ENCODE measurements at regions not wholly inside any gene's neighbourhood (a gene's known extent, or its start where the extent isn't known, plus 50 kb on each side); places are given as distances from the start of the nearest gene placed in this dataset.
"Not testable (repeated sequence)": the region's sequence is repeated elsewhere in the genome, so short reads cannot be mapped to it uniquely, and the experiment has no call there.

DNA sequence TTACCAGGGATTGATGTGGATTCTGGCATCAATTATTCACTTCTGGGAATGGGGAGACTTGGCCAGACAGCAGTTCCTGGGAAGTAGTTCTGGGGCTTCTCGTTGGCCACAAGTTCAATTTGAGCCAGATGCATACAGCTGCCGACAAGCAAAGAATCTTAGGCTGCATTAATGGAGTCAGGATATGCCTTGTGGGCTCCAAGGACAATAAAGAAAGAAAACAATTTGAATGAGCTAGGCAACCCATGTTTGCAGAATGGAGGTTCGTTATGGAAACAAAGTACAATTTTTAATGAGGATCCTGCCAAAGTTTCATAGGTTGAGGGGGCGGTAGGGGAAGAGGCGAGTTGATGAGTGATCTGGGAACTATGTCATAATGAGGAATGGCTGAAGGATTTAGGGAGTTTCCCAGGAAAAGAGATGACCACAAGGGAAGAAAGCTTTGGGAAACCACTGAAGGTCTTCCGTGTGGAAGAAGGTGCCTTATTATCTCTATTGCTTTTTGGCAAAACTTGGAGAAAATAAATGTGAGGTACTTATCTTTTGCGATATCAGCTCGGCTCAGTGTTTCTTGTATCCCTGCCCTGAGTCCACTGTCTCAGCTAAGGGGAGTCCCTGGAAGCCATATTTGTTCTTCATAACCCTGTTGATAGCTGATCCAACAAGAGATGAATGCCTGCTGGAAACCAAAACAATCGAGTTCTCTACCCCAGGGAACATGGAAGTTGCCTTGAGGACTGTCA, 181.0 kb upstream of the ZNF217 start:
- DNase-seq (no peak), ATAC-seq (ENCODE audit: low FRiP score) (peak; percentile 29)
- Histone ChIP-seq H3K36me3 (ENCODE audit: control insufficient read depth in 1 of 2, insufficient read depth in 2 of 2, low read length in 1 of 2) (no peaks in the 10 kb centered on the region), H3K27ac (ENCODE audit: low read depth in 1 of 2, low read length in 2 of 2) (peak overlapping the region; percentile 73 to 90), H3K9me3 (ENCODE audit: control insufficient read depth, low read length) (no peaks in the 10 kb centered on the region), H3K4me1 (ENCODE audit: control insufficient read depth in 1 of 2, insufficient read depth in 2 of 2, low read length in 2 of 2) (peaks cover 0 to 2% of the 10 kb centered on the region in 2 donors), H3K4me3 (ENCODE audit: low read length in 2 of 2) (no peak overlapping the region), H3K27me3 (ENCODE audit: control insufficient read depth in 1 of 2, insufficient read depth in 2 of 2, low read length in 1 of 2) (no peaks in the 10 kb centered on the region)
- intact Hi-C loops (cut with DNase I) = loop anchor here in 1 of 2 donors (2.0 to 10.0 kb wide), 3 partner anchors 54 to 200 kb away; no protein-coding TSS in a partner anchor
- WGBS, 2 donors = 48 to 49% methylated on average over 9 of the region's 9 CpGs

DNA sequence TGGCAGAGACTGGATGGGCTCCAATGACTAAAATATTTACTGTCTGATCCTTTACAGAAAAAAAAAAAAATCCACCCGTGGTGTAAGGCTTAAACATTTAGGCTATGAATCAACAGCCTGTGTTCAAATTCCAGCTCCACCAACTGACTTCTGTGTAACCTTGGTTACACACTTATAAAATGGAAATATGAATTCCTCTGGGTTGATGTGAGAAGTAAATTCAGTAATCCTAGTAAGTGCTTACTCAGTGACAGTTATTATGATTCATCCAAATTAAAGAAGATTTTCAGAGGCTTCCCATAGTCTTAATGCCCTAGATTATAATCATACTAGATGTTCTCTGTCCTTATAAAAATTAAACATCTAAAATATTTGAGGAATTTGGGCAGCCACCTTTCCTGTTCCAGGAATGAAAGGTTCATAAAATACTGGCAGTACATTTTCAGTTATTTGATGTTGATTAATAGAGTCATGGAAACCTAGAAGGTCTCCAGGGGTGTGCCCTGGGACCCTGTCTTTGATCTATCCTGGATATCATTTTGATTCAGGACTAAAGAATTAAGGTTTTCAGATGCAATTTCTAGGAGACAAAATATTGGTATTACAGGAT, 180.3 kb upstream of the ZNF217 start:
- DNase-seq (no peak), ATAC-seq (ENCODE audit: low FRiP score) (peak; percentile 80)
- Histone ChIP-seq H3K4me3 (ENCODE audit: low read length in 2 of 2) (no peak overlapping the region), H3K27me3 (ENCODE audit: control insufficient read depth in 1 of 2, insufficient read depth in 2 of 2, low read length in 1 of 2) (no peaks in the 10 kb centered on the region), H3K27ac (ENCODE audit: low read depth in 1 of 2, low read length in 2 of 2) (peak overlapping the region in 1 of 2 donors; percentile 90), H3K4me1 (ENCODE audit: control insufficient read depth in 1 of 2, insufficient read depth in 2 of 2, low read length in 2 of 2) (peaks cover 0 to 2% of the 10 kb centered on the region in 2 donors), H3K36me3 (ENCODE audit: control insufficient read depth in 1 of 2, insufficient read depth in 2 of 2, low read length in 1 of 2) (no peaks in the 10 kb centered on the region), H3K9me3 (ENCODE audit: control insufficient read depth, low read length) (no peaks in the 10 kb centered on the region)
- 5 to 8% methylated on average over 1 of the region's 1 CpG for WGBS, 2 donors
- intact Hi-C loops (cut with DNase I) = loop anchor here in 1 of 2 donors (2.0 to 10.0 kb wide), 3 partner anchors 55 to 199 kb away; no protein-coding TSS in a partner anchor

DNA sequence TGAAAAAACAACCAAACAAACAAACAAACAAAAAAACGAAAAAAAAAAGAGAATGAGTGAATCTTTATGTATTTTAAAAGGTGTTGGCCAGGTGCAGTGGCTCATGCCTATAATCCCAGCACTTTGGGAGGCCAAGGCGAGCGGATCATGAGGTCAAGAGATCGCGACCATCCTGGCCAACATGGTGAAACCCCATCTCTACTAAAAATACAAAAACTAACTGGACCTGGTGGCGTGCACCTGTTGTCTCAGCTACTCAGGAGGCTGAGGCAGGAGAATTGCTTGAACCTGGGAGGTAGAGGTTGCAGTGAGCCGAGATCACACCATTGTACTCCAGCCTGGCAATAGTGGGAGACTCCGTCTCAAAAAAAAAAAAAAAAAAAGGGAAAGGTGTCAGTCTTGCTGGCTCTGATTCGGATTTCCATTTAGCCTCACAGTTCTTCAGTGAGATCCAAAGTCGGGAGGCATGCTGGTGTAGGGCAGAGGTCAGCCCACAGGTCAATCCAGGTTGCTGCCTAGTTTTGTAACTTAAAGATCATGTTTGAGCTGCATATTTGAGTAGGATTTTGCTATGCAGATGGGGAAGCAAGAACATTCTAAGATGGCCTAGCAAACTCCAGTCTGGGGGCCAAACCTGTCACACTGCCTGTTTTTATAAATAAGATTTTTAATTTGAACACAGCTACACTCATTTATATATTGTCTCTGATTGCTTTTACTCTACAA, 179.6 kb upstream of the ZNF217 start:
- ATAC-seq (ENCODE audit: low FRiP score); H3K4me1 ChIP-seq (ENCODE audit: control insufficient read depth in 1 of 2, insufficient read depth in 2 of 2, low read length in 2 of 2): not testable (repeated sequence)
- intact Hi-C loops (cut with DNase I) = loop anchor here in 1 of 2 donors (10.0 kb wide), 2 partner anchors 92 to 198 kb away; no protein-coding TSS in a partner anchor

DNA sequence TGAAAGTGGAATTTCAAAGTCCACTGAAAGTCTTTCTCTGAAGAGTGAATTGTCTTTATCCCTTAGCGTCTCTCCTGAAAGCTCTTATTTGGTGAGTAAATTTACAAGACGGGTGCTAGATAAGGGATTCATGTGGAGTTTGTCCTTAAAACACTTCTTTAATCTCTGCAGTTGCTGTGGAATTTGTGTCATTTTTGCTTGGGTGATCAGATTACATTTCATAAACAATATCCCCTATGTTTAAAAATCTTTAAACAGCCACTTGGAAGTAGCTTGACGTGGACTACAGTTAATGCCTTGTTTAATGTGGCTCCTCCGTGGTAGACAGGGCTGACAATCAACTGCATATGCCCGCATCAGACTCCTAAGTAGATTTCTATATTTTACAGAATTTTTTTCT, 175.4 kb upstream of the ZNF217 start:
- intact Hi-C loops (cut with DNase I) = no loop called here
- no peaks in the 10 kb centered on the region for H3K9me3 ChIP-seq (ENCODE audit: control insufficient read depth, low read length)
- no peaks in the 10 kb centered on the region for H3K36me3 ChIP-seq (ENCODE audit: control insufficient read depth in 1 of 2, insufficient read depth in 2 of 2, low read length in 1 of 2)
- no peaks in the 10 kb centered on the region for H3K4me1 ChIP-seq (ENCODE audit: control insufficient read depth in 1 of 2, insufficient read depth in 2 of 2, low read length in 2 of 2)
- no peak overlapping the region for H3K4me3 ChIP-seq (ENCODE audit: low read length in 2 of 2)
- DNase-seq (no peak), ATAC-seq (ENCODE audit: low FRiP score) (no peak)
- H3K27me3 ChIP-seq (ENCODE audit: control insufficient read depth in 1 of 2, insufficient read depth in 2 of 2, low read length in 1 of 2) = no peaks in the 10 kb centered on the region
- H3K27ac ChIP-seq (ENCODE audit: low read depth in 1 of 2, low read length in 2 of 2) = no peak overlapping the region
- WGBS, 2 donors = 65 to 68% methylated on average over 5 of the region's 5 CpGs

More for the DNA sequence above, 179.6 kb upstream of the ZNF217 start:
- H3K36me3 ChIP-seq (ENCODE audit: control insufficient read depth in 1 of 2, insufficient read depth in 2 of 2, low read length in 1 of 2); H3K9me3 ChIP-seq (ENCODE audit: control insufficient read depth, low read length); H3K27me3 ChIP-seq (ENCODE audit: control insufficient read depth in 1 of 2, insufficient read depth in 2 of 2, low read length in 1 of 2); H3K4me3 ChIP-seq (ENCODE audit: low read length in 2 of 2); DNase-seq: not testable (repeated sequence)
- H3K27ac ChIP-seq (ENCODE audit: low read depth in 1 of 2, low read length in 2 of 2) = peak overlapping the region; percentile 89 to 96
- 87 to 90% methylated on average over 10 of the region's 10 CpGs for WGBS, 2 donors

DNA sequence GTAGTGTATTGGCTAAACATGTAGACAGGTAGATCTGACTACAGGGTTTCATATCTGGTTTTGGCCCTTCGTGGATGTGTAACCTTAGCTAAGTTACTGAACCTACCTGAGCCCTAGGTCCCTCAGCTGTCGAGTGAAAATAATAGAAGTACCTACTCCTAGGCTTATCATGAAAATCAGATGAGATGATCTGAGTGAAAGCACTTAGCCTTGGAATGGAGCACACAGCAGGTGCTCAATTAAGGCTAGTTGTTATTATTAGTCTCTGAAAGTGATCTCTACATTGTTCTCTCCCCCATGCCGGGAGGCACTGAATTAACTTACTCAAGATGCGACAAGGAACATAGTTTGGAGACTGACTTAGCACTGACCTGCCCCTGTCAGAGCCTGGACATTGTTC, 174.7 kb upstream of the ZNF217 start:
- Histone ChIP-seq H3K4me3 (ENCODE audit: low read length in 2 of 2) (no peak overlapping the region), H3K9me3 (ENCODE audit: control insufficient read depth, low read length) (no peaks in the 10 kb centered on the region), H3K4me1 (ENCODE audit: control insufficient read depth in 1 of 2, insufficient read depth in 2 of 2, low read length in 2 of 2) (no peaks in the 10 kb centered on the region), H3K27me3 (ENCODE audit: control insufficient read depth in 1 of 2, insufficient read depth in 2 of 2, low read length in 1 of 2) (no peaks in the 10 kb centered on the region), H3K36me3 (ENCODE audit: control insufficient read depth in 1 of 2, insufficient read depth in 2 of 2, low read length in 1 of 2) (no peaks in the 10 kb centered on the region), H3K27ac (ENCODE audit: low read depth in 1 of 2, low read length in 2 of 2) (no peak overlapping the region)
- DNase-seq = no peak
- intact Hi-C loops (cut with DNase I) = no loop called here
- ATAC-seq (ENCODE audit: low FRiP score) = no peak
- WGBS, 2 donors = 59 to 79% methylated on average over 4 of the region's 4 CpGs

DNA sequence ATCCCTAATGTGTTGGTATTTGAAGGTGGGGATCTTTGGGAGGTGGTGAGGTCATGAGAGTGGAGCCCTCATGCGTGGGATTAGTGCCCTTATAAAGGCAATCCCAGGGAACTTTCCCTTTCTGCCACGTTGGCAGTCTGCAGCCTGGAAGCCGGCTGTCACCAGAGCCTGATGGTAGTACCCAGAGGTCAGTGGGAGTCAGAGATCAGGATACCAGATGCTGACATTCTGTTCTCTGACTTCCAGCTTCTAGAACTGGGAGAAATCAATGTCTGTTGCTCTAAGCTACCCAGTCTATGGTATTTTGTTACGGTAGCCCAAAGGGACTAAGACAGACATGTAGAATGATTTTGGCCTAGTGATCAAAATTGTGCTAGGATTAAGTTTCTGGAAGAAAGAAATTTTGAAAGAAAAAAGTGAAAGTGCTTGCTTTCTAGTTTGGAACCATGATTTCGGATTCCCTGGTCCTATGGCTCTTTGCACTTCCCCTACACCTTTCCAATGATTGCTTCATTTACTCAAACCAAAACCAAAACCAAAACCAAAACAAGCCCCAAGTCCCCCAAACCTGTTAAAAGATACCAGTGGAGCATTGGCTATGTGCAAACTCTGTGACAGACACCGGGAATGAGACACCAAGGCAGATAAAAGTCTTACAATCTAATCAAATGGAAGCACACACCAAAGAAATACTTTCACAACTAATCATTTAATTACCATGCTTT, 173.7 kb upstream of the ZNF217 start:
- Histone ChIP-seq H3K4me1 (ENCODE audit: control insufficient read depth in 1 of 2, insufficient read depth in 2 of 2, low read length in 2 of 2) (no peaks in the 10 kb centered on the region), H3K9me3 (ENCODE audit: control insufficient read depth, low read length) (no peaks in the 10 kb centered on the region), H3K27me3 (ENCODE audit: control insufficient read depth in 1 of 2, insufficient read depth in 2 of 2, low read length in 1 of 2) (no peaks in the 10 kb centered on the region), H3K4me3 (ENCODE audit: low read length in 2 of 2) (no peak overlapping the region), H3K36me3 (ENCODE audit: control insufficient read depth in 1 of 2, insufficient read depth in 2 of 2, low read length in 1 of 2) (no peaks in the 10 kb centered on the region), H3K27ac (ENCODE audit: low read depth in 1 of 2, low read length in 2 of 2) (no peak overlapping the region)
- 84 to 88% methylated on average over 6 of the region's 6 CpGs for WGBS, 2 donors
- ATAC-seq (ENCODE audit: low FRiP score) = no peak
- intact Hi-C loops (cut with DNase I) = no loop called here
- DNase-seq = no peak

DNA sequence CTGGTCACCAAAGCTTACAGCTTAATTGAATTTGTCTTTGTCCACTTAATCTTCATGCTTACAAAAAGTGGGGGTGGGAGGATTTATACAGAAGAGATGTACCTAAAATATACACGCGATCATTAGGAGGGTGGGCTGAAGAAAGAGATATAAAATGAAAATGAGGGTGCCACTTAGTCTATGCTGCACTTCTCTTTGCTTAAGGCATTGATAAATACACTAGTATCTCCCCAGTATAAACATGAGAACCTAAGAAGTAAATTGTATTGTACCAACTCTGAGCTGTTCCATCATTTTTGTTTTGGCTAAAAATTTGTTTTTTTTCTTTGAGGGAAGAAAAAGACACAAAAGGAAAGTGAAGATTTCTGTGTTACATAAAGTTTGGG, 170.8 kb upstream of the ZNF217 start:
- intact Hi-C loops (cut with DNase I) = no loop called here
- Histone ChIP-seq H3K4me3 (ENCODE audit: low read length in 2 of 2) (no peak overlapping the region), H3K9me3 (ENCODE audit: control insufficient read depth, low read length) (no peaks in the 10 kb centered on the region), H3K4me1 (ENCODE audit: control insufficient read depth in 1 of 2, insufficient read depth in 2 of 2, low read length in 2 of 2) (no peaks in the 10 kb centered on the region), H3K36me3 (ENCODE audit: control insufficient read depth in 1 of 2, insufficient read depth in 2 of 2, low read length in 1 of 2) (no peaks in the 10 kb centered on the region), H3K27me3 (ENCODE audit: control insufficient read depth in 1 of 2, insufficient read depth in 2 of 2, low read length in 1 of 2) (no peaks in the 10 kb centered on the region), H3K27ac (ENCODE audit: low read depth in 1 of 2, low read length in 2 of 2) (no peak overlapping the region)
- WGBS, 2 donors = 32 to 37% methylated on average over 2 of the region's 2 CpGs
- DNase-seq = no peak
- no peak for ATAC-seq (ENCODE audit: low FRiP score)

DNA sequence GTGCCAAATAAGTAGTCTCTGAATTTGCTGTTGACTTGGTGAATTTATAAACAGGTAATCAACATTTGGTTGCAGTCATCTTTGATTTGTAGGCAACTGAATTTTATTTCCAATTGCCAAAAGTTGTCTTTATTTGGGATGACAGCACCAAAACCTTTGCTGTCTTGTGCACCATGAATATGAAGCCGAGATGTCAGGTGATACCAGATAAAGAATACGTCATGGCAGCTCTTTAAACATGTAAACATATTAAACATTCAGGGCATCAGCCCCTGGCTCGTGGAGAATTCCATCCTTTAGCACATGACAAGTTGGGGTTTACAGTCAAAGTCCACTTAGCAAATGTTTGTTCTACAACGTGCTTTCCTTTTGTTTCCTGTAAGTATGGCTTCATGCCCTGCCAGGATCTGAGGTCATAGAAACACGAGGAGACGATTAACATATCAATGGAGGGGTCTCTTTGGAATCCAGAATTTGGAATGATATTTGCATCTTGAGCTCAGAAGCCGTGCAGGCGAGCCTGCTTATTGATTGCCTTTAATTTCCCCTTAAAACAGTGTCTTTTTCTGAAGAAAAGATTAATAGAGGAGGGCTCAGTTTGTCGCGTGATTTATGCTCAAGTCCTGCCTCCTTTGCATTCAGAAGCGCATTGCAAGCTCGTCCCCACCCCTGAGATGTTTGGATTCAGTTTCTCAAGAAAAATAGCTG, 170.2 kb upstream of the ZNF217 start:
- Histone ChIP-seq H3K27ac (ENCODE audit: low read depth in 1 of 2, low read length in 2 of 2) (no peak overlapping the region), H3K36me3 (ENCODE audit: control insufficient read depth in 1 of 2, insufficient read depth in 2 of 2, low read length in 1 of 2) (no peaks in the 10 kb centered on the region), H3K9me3 (ENCODE audit: control insufficient read depth, low read length) (no peaks in the 10 kb centered on the region), H3K4me1 (ENCODE audit: control insufficient read depth in 1 of 2, insufficient read depth in 2 of 2, low read length in 2 of 2) (no peaks in the 10 kb centered on the region), H3K4me3 (ENCODE audit: low read length in 2 of 2) (no peak overlapping the region), H3K27me3 (ENCODE audit: control insufficient read depth in 1 of 2, insufficient read depth in 2 of 2, low read length in 1 of 2) (no peaks in the 10 kb centered on the region)
- no peak for ATAC-seq (ENCODE audit: low FRiP score)
- intact Hi-C loops (cut with DNase I) = no loop called here
- DNase-seq = no peak
- WGBS, 2 donors = 12 to 14% methylated on average over 12 of the region's 12 CpGs

All from aorta (tissue), 5 donors.